A673 (cell line): ENCODE measurements at regions not wholly inside any gene's neighbourhood (a gene's known extent, or its start where the extent isn't known, plus 50 kb on each side); places are given as distances from the start of the nearest gene placed in this dataset.

Experiments
- BruUV-seq: library from RNA; stranded (reverse); fragments of 400-500 nt; replicated peaks from 2 replicates; lab custom pipeline; 2021; lab: Mats Ljungman, UMichigan
- CTCF ChIA-PET: fragments of 300-600 bp; sonication (Branson Sonifier 250); formaldehyde crosslinking; loops from one replicate; lab custom pipeline; 2022; ENCODE audit warnings: antibody characterized with exemption; lab: Charles Lee
- POLR2A ChIA-PET: fragments of 300-600 bp; sonication (Branson Sonifier 250); formaldehyde crosslinking; loops from one replicate; lab custom pipeline; 2022; ENCODE audit warnings: antibody characterized with exemption; ENCODE audit not compliant: low non-redundant PET; lab: Charles Lee
- DNase-seq: peaks from one replicate; pipeline ENCODE4 v3.0.0-alpha.2; 2015; ENCODE audit warnings: low spot score
- H3K27ac ChIP-seq: fragments of 200-600 bp; sonication (generic); 2 replicates; pipeline ENCODE4 v1.5.1; 2016; ENCODE audit warnings: mixed run types, low read depth, mild to moderate bottlenecking, mixed read lengths, antibody characterized with exemption, low read length; ENCODE audit not compliant: poor library complexity, severe bottlenecking
- H3K27me3 ChIP-seq: fragments of 200-600 bp; sonication (generic); replicated peaks from 2 replicates; pipeline ENCODE4 v1.6.1; 2017; ENCODE audit warnings: mixed run types, low read depth, mild to moderate bottlenecking, mixed read lengths, antibody characterized with exemption, low read length; ENCODE audit not compliant: insufficient read depth, poor library complexity
- H3K36me3 ChIP-seq: fragments of 200-600 bp; sonication (generic); 2 replicates; pipeline ENCODE4 v1.6.1; 2016; ENCODE audit warnings: mixed run types, mild to moderate bottlenecking, mixed read lengths, antibody characterized with exemption, low read length; ENCODE audit not compliant: insufficient read depth, poor library complexity, severe bottlenecking
- H3K4me1 ChIP-seq: fragments of 200-600 bp; sonication (generic); 2 replicates; pipeline ENCODE4 v1.6.1; 2017; ENCODE audit warnings: mixed run types, mild to moderate bottlenecking, mixed read lengths, antibody characterized with exemption, low read length; ENCODE audit not compliant: insufficient read depth, poor library complexity, severe bottlenecking
- H3K4me3 ChIP-seq: fragments of 200-600 bp; sonication (generic); 2 replicates; pipeline ENCODE4 v1.5.1; 2016; ENCODE audit warnings: low read depth, mixed run types, mild to moderate bottlenecking, mixed read lengths, low read length; ENCODE audit not compliant: poor library complexity, severe bottlenecking
- H3K9me3 ChIP-seq: fragments of 200-600 bp; sonication (generic); 2 replicates; pipeline ENCODE4 v1.6.1; 2016; ENCODE audit warnings: mixed run types, low read depth, mild to moderate bottlenecking, mixed read lengths, antibody characterized with exemption, low read length; ENCODE audit not compliant: poor library complexity, severe bottlenecking
- EZH2 ChIP-seq: fragments of 200-600 bp; sonication (generic); IDR thresholded peaks from 2 replicates; pipeline ENCODE4 v1.6.1; 2017; ENCODE audit warnings: borderline replicate concordance, low read depth, mild to moderate bottlenecking, mixed read lengths, antibody characterized with exemption, low read length; ENCODE audit not compliant: poor library complexity, severe bottlenecking
- intact Hi-C: fragments of 100-400 bp; cut with micrococcal nuclease; formaldehyde crosslinking; loops from one replicate; pipeline ENCODE4 v1.10.0; 2022; ENCODE audit not compliant: unreplicated experiment
- TF ChIP-seq, protein P1 (sequence below): fragments of 300-800, 200-600 bp; sonication (generic); conservative IDR thresholded peaks from 2 replicates; pipeline ENCODE4 v1.5.1; 2017; ENCODE audit warnings: low read depth, mild to moderate bottlenecking, antibody characterized with exemption, low read length, moderate library complexity, mixed read lengths

DNA sequence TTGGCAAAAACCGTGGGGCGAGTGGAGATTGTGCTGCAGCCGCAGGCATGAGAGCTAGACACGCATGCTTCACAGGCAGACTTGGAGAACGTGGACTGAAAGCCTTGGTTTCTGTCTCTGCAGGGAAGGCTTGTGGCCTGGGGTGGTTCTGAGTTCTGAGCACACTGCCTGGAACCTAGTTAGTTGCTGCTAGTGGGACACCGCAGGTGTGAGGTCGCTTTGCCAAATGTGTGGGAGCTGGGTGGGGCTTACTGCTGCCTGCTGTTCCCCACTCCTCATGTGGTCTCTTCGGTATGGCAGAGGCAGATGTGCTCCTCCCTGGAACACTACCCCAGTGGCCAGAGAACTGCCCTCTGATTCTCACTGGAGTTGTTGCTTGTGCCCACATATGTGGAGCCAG lies 484.0 kb downstream of the MMUT start:
- CTCF ChIA-PET, result no interaction called here
- Histone ChIP-seq H3K27me3 (no peaks in the 10 kb centered on the region), H3K4me1 (no peaks in the 10 kb centered on the region), H3K4me3 (no peak overlapping the region), H3K36me3 (no peaks in the 10 kb centered on the region), H3K27ac (no peak overlapping the region), H3K9me3 (peaks cover 6% of the 10 kb centered on the region)
- TF ChIP-seq, protein P1, sequence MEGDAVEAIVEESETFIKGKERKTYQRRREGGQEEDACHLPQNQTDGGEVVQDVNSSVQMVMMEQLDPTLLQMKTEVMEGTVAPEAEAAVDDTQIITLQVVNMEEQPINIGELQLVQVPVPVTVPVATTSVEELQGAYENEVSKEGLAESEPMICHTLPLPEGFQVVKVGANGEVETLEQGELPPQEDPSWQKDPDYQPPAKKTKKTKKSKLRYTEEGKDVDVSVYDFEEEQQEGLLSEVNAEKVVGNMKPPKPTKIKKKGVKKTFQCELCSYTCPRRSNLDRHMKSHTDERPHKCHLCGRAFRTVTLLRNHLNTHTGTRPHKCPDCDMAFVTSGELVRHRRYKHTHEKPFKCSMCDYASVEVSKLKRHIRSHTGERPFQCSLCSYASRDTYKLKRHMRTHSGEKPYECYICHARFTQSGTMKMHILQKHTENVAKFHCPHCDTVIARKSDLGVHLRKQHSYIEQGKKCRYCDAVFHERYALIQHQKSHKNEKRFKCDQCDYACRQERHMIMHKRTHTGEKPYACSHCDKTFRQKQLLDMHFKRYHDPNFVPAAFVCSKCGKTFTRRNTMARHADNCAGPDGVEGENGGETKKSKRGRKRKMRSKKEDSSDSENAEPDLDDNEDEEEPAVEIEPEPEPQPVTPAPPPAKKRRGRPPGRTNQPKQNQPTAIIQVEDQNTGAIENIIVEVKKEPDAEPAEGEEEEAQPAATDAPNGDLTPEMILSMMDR, result no peak
- TF ChIP-seq EZH2, result no peak
- POLR2A ChIA-PET, result no interaction called here
- no TSS peak for BruUV-seq
- no peak for DNase-seq
- intact Hi-C loops, result no loop called here

DNA sequence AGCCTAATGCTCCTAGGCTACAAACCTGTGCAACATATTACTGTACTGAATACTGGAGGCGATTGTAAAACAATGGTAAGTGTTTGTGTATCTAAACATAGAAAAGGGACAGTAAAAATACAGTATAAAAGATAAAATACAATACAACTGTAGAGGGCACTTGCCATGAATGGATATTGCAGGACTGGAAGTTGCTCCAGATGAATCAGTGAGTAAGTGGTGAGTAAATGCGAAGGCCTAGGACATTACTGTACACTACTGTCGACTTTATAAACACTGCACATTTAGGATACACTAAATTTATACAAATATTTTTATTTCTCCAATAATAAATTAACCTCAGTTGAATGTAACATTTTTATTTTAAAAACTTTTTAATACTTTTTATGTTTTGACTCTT lies 485.0 kb downstream of the MMUT start:
- no peak for TF ChIP-seq EZH2
- TF ChIP-seq, protein P1, result no peak
- intact Hi-C loops, result no loop called here
- H3K36me3 ChIP-seq, result no peaks in the 10 kb centered on the region
- no peak overlapping the region for H3K27ac ChIP-seq
- no TSS peak for BruUV-seq
- H3K9me3 ChIP-seq, result no peaks in the 10 kb centered on the region
- no peaks in the 10 kb centered on the region for H3K27me3 ChIP-seq
- no peaks in the 10 kb centered on the region for H3K4me1 ChIP-seq
- POLR2A ChIA-PET, result no interaction called here
- CTCF ChIA-PET, result no interaction called here
- no peak overlapping the region for H3K4me3 ChIP-seq
- no peak for DNase-seq

DNA sequence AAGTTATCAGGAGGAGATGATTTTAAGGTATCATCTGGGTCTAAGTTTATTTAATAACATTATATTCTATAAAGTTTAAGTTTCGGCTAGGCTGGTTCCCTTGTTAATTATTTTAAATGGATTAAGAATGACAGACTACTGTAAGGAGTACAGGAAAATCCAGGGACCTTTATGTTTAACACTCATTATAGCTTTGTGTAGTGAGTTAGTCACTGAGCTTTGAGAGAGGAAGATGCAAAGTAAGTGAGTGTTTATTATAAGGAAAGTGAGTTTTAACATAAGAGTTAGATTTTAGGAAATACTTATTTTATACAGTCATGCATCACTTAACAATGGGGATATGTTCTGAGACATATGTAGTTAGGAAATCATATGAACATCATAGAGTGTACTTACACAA lies 485.5 kb downstream of the MMUT start:
- H3K27ac ChIP-seq, result no peak overlapping the region
- intact Hi-C loops, result no loop called here
- ChIA-PET POLR2A (no interaction called here), CTCF (no interaction called here)
- H3K27me3 ChIP-seq, result no peaks in the 10 kb centered on the region
- no peak overlapping the region for H3K4me3 ChIP-seq
- no peak for DNase-seq
- no TSS peak for BruUV-seq
- no peaks in the 10 kb centered on the region for H3K36me3 ChIP-seq
- TF ChIP-seq, protein P1, result no peak
- no peak for TF ChIP-seq EZH2
- H3K9me3 ChIP-seq, result no peaks in the 10 kb centered on the region
- H3K4me1 ChIP-seq, result no peaks in the 10 kb centered on the region
